SK-N-DZ (cell line): ENCODE measurements at regions not wholly inside any gene's neighbourhood (a gene's known extent, or its start where the extent isn't known, plus 50 kb on each side); places are given as distances from the start of the nearest gene placed in this dataset.

ENCODE experiments used
- DNase-seq: peaks from one replicate; pipeline ENCODE4 v3.0.0-alpha.2; 2015; ENCODE audit warnings: low spot score

DNA sequence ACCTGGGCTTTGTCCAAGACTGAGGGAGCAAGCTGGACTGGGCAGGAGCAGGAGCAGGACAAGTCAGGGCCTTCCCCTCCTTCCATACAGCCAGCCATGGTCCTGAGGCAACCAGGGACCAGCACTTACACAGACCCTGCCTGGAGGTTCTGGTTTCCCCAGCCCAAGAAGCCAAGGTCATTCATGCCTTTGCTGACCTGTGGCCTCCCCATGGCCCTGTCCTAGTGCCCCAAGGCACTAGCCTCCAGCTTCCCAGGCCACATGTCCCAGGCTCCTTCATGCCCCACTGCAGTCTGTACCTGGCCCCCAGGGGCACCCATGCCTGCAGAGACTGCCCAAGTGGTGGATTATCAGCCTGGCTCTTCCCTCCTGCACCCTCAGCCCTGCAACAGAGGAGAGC lies 243.9 kb downstream of the TOMM20 start:
- DNase-seq, result no peak

DNA sequence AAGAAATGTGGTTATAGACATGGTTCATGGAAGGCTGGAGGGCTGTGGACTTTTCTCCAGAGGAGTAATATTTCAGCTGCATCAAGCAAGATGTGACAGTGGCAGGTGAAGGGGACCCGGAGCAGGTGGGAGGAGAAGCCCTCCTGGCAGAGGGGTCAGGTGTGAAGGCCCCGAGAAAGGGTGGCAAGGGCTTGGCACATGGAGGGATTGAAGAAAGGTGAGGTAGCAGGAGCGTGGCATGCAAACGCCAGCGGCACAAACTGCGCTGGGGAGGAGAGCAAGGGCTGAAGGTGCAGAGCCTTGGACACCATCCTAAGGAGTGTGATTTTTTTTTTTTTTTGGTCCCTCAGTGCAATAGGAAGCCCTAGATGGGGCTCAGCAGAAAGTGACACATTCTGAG lies 244.6 kb downstream of the TOMM20 start:
- DNase-seq, result no peak

- DNase-seq, result no peak
Observed at GRCh38 chr1:234882898-234883297, 245.7 kb downstream of the TOMM20 start.

DNA sequence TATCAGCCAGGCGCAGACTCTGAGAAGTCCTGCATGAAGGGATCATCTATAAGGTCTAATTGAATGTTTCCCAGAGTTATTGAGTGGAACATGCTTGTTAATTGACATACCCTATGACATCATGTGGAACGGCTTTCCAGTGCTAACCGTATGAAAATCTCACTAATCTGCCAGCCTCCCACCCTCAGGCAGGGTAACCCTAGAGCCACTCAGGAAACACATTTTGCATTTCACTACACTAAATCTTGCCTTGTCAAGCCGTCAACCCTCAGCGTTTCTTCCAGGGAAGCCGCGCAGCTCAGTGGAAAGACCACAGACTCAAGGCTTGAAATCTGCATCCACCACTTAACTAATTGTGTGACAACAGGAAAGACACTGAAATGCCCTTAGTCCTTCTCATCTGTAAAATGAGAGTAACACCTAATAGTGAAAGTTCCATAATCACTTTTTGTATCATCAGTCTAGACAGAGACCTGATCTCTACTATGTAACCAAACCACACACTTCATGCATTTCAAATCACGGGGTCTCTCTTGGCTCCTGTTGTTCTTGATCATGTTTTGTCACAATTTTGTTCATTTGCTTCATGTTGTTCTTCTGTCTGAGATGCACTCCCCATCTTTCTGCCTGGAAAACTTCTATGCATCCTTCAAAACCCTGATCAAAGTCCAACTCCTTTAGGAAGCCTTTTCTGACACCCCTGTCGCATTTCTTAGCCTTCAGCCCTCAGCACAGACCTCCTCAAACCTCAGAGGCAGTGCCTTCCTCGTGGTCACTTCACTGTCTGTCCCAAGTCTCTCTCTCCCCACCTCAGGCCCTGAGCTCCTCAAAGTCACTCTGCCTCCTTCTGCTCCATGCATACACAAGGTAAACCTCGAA lies 246.5 kb downstream of the TOMM20 start:
- no peak for DNase-seq

DNA sequence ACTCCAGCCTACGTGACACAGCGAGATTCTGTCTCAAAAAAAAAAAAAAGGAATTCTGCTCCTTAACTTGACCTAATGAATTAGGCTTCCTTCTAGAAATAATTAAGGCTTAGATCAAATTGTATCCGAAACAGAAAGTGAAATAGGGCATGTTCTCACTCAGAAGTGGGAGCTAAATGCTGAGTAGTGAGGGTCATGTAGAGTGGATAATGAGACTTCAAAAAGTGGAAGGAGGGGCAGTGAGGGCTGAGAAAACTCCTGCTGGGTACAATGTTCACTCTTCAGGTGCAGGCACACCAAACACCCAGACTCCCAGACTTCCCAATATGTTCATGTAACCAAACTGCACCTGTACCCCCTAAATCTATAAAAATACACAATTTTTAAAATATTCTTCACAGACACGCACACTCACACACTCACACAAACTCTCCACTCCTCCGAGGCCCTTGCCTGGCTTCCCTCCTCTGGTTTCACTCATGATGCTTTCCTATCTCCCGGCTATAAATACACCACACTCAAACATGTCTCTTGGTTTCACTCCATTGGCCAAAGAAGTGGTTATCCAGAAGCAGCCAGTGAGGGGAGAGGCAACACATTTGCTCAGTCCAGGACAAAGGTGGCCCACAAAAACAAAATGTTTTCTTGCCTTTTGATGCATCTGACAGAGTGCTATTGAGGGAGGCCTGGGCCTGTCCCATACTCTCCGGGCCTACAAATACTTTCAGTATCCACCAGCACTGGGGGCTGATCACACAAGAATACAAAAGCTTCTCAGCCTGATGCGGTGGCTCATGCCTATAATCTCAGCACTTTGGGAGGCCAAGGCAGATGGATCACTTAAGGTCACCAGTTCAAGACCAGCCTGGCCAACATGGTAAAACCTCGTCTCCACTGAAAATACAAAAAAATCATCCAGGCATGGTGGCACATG lies 249.2 kb downstream of the TOMM20 start:
- DNase-seq, result no peak

DNA sequence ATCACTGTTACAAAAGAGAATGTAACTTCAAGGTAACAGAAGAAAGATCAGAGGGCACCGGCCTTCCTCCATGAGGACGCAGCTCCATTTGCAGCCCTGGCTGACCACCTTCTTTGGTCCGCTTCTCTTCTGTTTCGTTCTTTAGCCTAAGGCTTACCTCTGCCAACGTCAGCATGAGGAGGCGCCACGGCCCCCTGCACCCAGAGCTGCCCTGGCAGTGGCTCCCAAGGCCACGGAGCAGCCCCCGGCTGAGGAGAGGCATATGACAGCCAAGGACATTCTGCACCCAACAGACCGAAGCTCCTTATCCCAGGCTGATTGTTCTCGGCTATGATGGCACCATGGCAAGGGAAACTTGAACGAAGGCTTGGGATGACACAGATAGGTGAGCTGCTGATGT lies 250.3 kb downstream of the TOMM20 start:
- DNase-seq, result no peak

DNA sequence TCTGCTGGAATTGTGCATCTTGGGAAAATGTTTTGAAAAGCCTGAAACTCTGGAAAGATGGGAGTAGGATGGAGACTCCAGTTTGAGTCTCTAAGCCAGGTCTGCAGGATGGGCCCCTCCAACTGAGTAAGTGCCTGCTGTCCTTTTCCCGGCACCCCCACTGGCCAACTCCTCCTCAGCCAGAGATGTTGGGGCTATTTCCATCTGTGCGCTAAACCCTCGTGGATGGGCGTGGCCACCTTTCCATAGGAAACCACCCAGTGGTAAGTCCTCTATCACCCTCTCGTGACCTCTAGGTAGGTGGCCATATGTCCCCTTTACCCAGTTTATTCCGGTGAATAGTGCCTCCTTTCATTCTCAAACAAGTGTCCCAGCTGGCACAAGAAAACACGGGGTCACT lies 250.9 kb downstream of the TOMM20 start:
- DNase-seq, result no peak

- no peak for DNase-seq
Observed at GRCh38 chr1:234875953-234876855, 252.4 kb downstream of the TOMM20 start.

GRCh38 chr1:234875328-234875952 lies 253.2 kb downstream of the TOMM20 start:
- no peak for DNase-seq

- no peak for DNase-seq
Observed at GRCh38 chr1:234874291-234875288, 254.0 kb downstream of the TOMM20 start.

DNA sequence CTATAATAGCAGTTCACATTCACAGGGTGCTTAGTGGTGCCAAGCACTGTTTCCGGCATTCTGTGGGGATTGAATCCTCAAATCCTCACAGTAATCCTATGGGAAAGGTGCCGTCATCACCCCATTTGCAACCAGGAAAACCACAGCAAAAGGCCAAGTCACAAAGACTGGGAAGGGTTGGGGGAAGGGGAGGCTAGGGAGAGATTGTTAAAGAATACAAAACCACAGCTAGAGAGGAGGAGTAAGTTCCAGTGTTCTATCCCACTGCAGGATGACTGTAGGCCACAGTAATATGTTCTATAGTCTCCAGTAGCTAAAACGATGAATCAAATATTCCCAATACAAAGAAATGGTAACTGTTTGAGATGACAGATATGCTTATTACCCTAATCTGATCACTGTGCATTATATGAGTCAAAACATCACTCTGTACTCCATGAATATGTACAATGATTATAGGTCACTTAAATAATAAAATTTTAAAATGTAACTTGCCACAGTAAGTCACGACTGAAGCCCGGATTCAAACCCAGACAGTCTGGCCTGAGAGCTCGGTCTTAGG lies 256.8 kb downstream of the TOMM20 start:
- DNase-seq, result no peak

DNA sequence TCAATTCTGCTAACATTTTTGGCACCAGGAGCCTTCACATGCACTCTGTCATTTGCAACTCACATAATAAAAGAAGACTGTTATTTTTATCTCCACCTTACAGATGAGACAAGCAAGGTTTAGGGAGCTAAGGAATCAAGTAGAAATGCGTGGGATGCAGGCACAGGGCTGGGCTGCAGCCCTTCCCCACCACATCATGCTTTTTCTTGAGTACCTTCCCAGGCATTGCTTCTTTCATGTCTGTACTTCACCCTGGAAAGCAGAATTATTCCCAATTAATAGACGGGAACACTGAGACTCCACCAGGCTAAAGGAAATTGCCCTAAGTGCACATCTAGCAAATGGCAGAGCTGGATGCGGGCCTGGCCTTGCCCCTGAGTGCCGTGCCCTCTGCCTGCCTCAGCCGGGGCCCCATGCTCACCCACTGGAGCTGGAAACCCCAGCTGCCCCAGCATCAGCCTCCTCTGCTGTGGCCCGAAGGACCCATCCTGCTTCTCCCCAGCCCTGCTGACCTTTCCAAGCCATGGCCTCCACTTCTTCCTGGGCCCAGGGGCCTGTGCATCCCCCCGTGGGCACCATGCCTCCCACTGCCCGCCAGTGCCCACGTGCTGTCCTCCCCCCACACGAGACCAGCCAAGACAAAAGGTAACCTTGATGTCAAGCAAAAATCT lies 257.5 kb downstream of the TOMM20 start:
- no peak for DNase-seq

- DNase-seq, result no peak
Observed at GRCh38 chr1:234870020-234870981, 258.3 kb downstream of the TOMM20 start.

DNA sequence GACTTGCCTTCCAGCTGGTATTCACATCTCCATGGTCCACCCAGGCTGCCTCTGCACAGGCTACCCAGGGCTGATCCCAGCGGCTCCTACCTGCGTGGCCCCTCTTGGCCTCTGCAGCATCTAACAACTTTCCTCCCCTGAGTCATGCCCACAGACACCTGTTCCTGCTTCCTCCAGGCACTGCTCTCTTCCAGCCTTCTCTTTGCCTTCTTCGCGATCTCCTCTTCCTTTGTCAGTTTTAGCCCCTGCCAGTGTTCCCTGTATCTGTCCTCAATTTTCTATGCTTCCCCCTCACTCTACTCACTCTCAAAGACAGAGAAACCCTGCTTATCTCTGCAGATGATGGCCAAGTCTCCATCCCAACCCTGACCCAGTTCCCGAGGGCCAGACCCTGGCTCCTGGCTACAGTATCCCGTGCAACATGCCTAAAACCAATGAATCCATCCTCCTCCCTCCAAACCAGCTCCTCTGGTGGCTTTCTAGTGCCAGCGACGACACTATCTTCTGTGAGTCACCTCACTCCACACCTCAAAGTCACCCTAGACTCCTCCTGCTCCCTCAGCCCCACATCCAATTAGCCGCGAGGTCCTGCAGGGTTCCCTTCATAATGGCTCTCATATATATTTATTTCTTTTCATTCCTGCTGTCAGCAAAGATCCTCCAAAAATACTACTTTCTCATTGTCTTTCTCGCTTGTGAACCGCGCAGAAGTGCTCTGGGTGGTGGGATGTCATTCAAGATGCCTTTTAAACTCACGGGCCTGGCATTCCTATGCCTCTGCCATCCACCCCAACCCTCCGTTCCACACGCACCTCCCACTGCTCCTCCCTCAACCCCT lies 259.2 kb downstream of the TOMM20 start:
- DNase-seq, result no peak

DNA sequence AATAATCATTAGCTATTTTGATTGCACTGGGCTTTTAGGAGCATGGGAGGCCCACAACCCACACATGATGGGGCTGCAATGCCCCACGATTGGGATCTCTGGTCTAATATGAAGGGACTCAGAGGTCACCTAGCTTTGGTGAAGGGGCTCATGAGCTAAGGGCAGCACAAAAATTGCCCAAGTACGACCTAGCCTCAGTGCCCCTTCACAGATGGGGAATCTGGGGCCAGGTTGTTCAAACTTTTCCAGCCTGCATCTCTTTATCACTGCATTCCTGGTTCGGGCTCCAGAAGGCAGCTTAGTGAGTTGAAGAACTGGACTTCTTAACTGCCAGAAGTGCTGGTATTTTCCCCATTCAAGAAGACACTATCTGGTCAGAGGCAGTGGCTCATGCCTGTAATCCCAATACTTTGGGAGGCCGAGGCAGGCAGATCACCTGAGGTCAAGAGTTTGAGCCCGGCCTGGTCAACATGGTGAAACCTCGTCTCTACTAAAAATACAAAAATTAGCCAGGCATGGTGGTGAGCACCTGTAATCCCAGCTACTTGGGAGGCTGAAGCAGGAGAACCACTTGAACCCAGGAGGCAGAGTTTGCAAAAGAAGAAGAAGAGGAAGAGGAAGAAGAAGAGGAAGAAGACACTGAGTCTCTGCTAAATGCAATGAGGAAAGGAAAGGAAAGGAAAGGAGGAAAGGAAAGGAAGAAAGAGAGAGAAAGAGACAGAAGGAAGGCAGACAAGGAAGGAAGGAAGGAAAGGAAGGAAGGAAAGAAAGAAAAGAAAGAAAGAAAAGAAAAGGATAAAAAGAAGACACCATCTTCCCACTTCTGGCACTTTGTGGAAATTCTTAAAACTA lies 258.5 kb upstream of the IRF2BP2 start:
- DNase-seq, result no peak
